Fibroblast of skin of back (primary cell): ENCODE measurements at regions not wholly inside any gene's neighbourhood (a gene's known extent, or its start where the extent isn't known, plus 50 kb on each side); places are given as distances from the start of the nearest gene placed in this dataset.
A peak's percentile ranks its signal among the peaks of the same experiment; 100 is the strongest.

Source experiments
- DNase-seq: peaks from one replicate; pipeline ENCODE4 v3.0.0-alpha.2; 2013

DNA sequence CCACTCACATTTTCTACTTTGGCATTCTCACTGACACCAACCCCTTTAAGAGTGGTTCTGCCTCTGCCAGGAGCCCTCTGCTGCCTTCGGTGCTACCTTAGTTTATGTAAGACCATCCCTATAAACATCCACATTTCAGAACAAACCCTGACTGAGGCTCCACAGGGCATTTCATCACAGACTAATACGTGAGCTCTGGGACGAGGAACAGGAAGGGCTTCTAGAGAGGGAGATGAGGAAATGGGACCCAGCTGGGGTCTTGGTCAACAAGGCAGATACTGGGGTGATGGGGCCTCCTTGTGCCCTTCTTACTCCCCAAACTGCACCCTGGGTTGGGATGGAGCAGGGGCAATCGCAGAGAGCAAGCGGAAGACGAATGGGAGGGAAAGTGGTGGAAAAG, 86.5 kb upstream of the FYN start:
- no peak for DNase-seq

DNA sequence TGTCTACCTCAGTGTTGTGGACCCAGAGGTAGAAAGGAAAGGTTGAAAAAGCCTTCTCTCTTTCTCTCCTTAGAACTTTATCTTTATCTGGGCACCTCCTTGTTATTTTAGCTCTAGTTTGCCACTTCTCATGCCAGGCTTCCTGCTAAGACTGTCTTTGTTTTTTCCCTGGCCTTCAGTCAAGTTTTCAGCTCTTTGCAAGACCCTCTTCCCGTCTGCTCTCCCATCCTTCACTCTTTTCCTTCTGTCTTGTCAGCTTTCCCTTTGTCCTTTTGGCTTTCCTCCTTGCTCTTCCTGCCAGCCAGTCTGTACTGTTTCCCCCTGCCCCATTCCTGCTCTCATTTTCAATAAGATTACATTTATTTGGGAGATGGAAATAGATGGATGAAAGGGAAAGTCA, 86.8 kb upstream of the CCN6 start:
- no peak for DNase-seq

DNA sequence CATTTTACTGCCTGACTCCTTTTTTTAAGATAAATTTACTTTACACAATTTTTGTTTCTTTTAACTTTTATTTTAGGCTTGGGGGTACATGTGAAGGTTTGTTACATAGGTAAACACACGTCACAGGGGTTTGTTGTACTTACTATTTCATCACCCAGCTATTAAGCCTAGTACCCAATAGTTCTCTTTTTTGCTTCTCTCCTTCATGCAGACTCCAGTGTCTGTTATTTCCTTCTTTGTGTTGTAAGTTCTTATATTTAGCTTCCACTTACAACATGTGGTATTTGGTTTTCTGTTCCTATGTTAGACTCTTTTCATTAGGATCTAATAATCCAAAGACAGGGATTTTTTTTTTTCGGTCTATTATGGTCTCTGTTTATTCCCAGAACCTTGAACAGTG, 83.5 kb upstream of the CCN6 start:
- DNase-seq, result no peak

DNA sequence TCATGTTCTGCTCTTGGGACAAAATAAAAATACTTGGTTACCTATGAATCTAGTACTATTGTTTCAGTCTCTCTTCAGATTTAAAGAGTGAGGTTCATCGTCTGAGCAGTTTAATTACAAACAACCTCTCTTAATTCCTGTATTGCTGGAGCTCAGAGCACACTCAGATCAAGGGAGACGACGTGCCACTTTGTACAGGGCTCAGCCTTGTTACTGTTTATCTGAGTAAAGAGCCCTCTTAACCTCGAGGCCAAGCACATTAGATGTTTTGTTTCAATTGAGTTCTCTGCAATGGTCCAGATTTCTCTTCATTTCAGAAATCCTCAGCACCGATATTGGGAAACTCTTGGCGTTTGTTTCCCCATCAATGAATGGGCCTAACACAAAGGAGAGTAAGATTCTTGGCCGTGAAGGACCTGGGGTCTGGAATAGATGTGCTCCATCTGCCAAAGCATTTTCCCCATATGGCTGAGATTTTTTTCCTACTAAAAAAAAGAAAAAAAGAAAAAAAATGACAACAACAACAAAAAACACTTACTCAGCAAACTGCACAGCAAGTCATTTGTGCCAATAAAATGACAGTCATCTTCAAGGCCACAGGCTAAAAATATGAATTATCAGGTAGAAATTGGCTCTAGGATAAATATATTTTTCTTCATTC, 82.6 kb upstream of the CCN6 start:
- no peak for DNase-seq

DNA sequence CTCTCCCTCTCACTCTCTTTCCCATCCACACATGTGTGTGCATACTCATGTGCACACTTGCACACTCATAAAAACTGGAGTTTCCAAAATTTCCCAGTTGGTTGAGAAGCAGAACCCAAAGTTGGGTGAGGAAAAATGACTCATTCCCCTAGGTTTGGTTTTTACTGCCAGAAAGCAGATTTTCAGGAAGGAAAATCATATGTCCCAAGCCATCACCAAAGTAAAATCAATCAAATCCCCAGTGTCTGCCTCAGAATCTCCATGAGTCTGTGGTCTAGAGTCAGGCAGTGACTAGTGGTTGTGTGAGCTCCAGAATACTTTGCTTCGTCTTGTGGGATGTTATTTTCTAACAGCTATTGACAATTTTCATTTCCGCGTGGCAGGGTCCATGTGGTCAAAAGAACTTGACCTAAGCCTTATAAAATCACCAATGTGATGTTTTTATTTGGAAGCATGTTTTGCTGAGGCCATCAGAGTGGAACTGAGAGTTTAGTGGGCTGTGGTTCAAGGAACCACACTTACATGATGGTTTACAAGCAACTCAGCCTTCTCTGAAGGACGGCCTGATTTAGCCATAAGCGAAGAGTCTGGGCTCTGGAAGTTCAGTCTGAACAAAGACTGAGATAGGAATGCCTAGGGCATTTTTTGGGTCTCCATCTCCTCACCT, 81.9 kb upstream of the CCN6 start:
- no peak for DNase-seq

DNA sequence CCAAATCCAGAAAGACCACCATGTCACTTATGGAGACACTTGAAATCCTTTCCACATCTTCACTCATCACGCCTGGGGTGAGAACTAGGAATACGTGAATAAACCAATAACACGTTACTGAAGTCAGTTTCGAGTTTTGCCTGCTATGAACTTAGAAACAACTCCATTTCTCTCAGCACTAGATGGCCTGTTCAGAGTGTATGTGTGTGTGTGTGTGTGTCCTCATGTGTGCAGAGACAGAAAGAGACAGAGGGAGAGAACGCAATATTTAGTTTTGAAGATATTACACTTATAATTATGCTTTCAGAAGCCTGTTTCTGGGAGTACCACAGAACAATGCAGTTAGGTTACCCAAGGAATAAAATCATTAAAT, 81.2 kb upstream of the CCN6 start:
- DNase-seq, result no peak

DNA sequence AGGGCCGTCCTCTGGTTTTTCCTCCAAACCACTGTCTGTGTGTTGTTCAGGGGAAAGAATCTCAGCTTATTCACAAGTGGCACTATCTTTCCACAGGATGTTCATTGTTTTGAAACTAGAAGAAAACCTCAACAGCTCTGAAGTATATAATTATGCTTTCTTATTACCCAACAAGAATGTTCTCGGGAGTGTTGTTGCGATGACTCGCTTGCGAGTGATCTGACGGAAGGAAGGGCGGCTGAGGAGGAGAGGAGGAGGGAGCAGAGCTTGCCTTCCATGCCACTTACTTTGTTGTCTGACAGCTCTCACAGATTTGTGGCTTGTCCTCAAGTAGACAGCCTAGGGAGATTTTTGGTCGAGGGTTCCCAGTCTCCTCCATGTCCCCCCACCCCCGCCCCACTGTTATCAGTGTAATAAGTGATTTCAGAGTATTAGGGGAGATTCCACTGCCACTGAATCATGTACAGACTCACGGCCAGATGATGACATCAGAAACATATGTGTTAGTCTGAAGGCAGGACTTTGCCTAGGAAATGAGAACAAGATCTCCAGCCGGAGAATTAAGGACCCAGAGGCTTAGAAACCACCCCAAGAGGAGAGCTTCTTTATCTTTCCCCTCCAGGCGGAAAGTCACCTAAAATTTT, 80.7 kb upstream of the CCN6 start:
- DNase-seq, result peak; percentile 96

DNA sequence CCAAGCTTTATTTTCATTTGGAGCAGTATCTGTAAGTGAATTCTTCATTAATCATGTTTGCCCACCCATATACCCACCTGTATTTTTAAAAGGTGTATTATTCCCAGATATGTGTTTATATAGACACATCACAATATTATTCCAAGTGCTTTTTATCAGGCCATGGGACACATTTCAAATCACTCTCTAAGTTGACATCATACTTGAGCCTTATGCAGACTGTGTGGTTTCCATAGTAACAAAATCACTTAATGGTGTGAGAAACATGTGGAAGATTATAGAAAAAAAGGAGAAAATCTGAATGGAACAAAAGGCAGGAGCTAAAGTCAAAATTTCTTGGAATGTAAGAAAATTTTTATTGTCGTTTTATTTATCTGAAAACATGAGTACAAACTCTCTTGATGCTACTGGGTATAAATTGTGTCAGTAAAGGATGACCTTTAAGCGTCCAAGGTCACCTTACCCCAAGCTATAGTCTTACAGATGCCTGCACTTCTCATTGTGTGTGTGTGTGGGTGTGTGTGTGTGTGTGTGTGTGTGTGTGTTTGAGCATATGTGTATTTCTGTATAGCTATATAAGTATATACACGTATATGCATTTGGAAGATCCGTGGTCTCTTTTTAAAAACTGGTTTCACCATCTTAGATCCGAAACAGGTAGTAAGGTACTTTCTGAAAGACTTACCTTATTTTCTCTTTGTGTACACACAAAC, 79.8 kb upstream of the CCN6 start:
- DNase-seq, result peak; percentile 79

DNA sequence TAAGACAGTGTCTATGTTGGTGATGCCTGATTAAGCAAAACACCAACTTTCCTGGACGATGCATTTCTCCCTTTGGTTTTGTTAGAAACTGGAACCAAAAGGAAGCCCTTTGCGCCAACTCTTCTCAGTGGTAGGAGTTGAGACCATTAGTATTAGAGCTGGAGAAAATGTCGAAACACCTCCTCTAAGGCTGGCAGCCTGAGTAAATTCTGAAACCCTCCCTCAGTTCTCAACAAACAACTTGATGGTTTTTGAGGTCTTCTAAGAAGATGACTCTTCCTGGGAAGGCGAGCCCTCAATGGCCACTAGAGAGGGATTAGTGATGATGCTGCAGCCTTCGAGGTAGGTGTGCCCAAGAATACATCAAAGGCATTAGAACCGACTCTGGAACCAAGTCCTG, 78.4 kb upstream of the CCN6 start:
- no peak for DNase-seq

DNA sequence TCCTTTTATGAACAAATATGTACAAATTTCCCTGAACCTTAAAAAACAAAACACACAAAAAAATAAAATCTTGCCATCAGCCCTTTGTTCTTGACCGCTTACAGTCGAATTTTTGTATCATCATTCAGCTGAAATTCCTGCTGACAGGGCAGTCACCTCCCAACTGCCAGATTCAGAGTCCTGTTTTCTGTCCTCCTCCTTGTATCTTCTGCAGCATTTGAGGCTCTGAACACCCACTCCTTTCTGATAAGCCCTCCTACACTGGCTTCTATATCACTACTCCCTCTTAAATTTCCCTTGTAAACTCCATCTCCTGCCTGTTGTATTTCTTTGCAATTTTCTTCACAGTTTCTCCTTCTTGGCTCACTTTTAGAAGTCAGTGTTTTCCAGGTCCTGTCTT, 77.8 kb upstream of the CCN6 start:
- DNase-seq, result no peak

DNA sequence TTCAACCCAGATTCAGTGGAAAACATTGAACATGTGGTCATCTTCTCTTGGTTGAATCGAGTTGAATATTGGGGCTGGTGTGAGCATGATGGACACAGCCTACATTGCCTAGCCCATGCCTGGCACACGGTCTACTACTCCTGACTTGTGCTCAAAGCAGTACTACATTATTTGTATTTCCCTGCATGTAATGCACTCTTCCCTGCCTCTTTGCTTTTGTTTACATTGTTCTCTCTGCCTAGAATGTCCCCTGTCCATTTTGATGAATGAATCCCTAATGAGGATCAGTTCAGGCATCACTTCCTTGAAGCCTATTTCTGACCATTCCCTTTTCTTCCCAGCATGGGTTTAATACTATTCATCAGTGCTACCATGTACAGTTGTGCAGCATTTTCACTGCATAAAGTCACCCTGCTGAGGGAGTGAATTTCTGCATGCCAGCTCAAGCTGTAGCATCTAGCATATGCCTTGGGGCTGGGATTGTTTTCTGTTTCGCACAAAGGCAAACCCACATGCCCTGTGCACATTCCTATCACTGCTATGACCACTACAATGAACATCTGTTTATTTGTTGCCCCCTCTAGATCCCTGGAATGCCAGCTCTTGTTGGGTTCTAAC, 75.3 kb upstream of the CCN6 start:
- peak; percentile 65 for DNase-seq

DNA sequence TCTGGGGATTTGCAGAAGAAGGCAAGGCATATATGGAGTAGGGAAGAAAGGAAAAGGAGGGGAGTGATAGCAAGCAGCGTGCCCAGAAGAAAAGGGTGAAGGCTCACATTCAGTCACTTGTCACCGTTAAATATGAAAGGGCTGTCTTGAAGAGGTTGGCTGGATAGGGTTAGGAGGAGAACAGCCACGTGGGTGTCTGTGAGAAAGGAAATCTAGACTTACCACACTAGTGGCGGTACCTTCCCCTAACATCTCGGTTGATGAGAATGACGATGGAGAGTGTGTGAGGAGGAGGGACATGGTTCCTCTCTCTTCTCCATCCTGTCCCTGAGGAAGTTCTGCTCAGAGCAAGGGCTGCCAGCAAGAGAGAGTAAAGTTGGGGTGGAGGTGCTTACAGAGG, 74.3 kb upstream of the CCN6 start:
- DNase-seq, result no peak

DNA sequence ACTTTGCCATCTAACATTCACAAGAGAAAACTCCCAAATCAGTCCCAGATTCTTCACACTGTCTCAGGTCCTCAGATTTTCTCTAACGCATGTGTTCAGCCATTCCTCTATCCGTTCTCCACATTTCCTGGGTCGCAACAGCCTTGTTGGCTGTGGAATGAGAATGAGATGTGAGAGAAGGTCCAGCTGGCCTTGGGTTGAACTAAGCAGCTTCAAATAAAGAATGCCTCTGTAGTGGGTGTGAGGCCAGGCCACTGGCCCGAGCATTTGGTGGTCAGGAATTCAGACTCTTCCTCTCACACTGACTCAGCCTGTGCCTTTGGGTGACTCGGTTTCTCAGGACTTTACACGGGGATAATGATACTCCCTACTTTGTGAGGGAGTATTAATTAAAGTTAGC, 73.8 kb upstream of the CCN6 start:
- no peak for DNase-seq

DNA sequence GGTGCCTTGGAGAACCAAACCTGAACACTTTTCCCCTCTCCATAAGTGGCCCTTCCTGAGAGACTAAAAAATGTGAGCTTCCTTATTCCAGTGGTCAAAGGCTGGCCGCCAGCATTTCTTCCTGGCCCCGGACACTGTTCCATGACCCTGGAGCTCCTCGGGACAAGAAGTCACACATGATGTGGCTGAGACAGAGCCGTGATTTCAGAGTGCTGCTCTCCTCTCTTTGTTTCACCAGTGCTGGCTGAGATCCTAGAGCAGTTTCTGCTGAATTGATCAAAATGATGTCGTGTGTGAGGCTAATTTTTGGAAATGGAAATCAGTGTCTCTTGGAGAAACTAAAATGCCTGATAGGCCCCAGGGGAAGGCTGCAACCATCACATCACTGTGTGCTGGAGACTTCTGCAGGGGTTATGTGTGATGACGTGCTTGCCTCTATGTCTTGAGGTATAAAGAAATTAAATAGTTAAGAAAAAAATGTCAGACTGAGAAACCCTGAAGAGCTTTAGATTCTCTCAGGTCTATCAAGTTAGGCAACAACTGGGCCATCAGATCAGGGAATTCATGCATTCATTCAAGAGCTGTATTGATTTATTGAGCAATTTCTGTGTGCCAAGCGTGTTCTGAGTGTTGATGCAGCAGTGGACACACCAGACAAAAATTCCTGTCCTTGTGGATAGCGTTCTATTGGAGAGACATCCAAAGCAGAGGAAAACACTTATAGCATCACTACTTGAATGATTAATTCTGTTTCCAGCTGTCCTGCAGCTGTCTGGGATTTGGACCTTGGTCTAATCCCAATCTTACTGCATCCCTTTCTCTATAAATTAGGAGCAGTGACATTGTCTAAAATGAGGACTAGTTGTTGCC, 72.7 kb upstream of the CCN6 start:
- DNase-seq, result no peak

DNA sequence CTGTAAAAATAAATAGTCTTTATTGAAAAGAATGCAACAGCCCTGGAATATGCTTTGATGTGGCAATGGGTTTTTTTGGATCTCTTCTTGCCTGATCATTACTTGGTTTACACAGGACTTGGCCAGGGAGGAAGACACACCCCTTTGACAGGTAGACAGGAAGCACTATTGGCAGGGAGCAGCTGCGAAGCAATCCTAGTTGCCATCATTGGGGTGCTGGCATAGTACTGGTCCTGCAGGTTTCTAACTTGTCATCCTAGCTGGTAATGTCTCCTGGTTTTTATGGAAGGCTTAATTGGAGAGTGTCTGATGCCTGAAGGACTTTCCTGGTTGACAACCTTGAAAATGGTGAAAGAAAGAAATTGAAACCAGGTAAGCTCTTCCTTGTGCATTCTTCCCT, 71.2 kb upstream of the CCN6 start:
- no peak for DNase-seq

DNA sequence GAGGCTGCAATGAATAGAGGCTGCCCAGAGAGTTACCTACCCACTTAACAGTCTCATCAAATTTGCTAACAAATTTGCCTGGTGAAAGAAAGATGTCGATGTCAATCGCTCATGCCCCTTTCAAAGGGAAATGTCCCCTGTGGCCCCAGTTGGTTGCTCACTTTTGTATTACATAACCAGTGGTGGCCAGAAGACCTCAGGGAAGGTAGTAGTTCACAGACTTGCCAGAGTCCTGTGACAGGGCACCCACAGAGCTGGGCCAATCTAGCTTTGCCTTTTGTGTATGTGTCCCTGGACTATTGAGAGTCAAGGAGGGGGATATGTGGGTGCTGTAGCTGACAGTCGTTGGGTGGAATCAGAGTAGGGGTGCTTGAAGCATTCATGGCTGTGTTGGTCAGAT, 70.7 kb upstream of the CCN6 start:
- DNase-seq, result no peak

DNA sequence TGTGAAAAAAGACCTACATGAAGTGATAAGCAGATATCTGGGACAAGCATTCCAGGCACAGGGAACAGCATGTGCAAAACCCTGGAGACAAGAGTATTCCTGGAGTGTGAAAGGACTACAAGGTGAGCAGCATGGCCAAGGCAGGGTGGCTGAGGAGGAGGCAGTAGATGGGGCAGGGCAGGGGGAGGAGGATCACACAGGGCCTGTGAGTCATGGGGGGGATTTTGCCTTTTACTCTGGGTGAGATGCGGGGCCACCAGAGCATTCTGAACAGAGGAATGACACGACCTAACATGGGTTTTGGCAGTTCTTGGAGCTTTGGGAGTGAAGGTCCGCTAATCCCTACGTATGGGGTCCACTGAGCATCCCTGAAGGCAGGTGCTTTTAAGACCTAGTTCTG, 69.8 kb upstream of the CCN6 start:
- no peak for DNase-seq

DNA sequence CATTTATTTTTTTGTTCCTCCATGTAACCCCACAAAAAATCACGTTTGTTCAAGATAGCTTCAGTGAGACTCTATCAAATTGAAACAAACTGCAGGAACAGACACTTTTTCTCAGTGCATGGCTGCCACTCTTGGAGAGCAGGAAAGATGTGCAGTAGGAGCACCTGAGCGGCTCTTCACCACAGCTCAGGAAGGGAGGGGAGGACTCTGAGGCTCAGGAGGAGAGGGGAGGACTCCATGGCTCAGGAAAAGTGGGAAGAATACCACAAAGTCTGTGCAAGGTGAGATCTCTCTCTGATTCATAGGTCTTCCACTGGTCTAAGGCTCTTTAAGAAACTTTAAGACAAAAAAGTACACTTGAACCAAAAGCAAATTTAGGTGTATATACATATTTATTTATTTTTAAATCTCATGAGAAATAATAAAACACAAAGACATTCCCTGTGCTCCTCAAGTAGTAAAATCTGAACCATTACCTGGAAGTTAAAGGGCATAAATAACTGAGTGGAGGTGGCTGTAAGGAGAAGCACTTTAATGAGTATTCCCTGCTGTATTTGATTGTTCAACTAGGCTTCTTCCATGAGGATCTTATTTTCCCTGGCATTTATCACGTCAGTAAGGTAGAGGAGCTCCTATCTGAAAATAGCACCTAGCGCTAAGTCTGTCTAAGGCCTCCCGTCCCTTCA, 69.2 kb upstream of the CCN6 start:
- DNase-seq, result no peak

DNA sequence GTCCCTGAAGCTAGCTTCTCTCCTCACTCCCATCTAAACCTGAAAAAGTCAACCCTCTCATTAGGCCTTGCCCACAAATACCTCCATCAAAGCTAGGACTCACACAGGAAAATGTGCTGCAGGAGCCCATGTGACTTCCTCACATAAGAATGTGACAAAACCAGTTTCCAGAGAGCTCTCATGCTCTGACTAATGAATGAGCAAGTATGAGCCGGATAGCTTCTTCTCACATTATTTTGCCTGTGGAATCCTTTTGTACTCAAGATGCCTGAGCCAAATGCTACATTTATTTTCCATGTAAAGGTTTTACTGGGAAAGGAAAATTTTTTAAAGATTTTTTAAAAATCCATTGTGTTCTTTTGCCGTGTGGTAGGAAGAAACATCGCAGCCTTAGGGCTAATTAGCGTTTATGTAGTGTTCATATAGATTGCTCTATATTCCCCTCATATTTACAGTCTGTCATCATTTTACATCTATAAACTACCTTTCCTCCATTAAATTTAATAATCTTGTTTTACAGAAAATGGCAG, 68.6 kb upstream of the CCN6 start:
- peak; percentile 97 for DNase-seq

DNA sequence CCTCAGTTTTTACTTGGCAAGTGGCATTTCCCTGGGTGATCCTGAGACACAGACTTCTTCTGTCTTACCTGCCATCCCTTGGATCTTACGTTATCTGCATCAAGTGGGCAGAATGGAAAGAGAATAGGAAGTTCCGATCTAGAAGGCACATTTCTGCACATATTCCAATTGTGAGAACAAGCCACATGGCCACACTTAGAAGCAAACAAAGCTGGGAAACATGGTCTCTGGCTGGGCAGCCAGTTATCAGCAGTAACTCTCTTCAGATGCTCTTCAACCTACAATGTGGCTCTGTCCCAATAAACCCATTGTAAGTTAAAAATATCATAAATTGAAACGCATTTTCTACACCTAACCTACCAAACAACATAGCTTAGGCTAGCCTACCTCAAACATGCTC, 67.3 kb upstream of the CCN6 start:
- DNase-seq, result no peak

DNA sequence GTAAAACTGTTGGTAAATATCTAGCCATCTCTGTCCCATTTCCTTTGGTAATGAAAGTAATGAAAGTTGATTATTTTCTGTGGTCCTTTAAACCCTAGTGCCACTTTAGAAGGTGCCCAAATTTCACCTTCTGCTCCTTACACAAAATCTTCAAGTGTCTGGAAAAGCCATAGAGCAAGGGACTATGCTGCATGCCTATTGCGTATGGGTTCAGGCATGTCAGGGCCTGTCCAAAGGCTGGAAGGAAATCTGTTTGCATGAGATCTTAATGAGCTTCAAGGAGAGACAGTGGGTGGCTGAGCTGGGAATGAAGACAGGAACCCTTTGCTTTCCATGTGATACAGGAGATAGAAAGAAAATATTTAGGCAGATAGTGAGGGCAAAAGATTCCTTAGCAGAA, 66.6 kb upstream of the CCN6 start:
- peak; percentile 33 for DNase-seq
